GM12864 (cell line): ENCODE measurements at regions not wholly inside any gene's neighbourhood (a gene's known extent, or its start where the extent isn't known, plus 50 kb on each side); places are given as distances from the start of the nearest gene placed in this dataset.

ENCODE experiments used
- DNase-seq: peaks from one replicate; pipeline ENCODE4 v3.0.0-alpha.2; 2011; ENCODE audit warnings: low read depth
- H3K4me3 ChIP-seq: 2 replicates; pipeline ENCODE4 v1.5.1; 2011; ENCODE audit warnings: mild to moderate bottlenecking, low read depth, low read length, control low read depth
- TF ChIP-seq, protein P1 (sequence below): IDR thresholded peaks from 2 replicates; pipeline ENCODE4 v1.5.1; 2011; ENCODE audit warnings: low read depth, mild to moderate bottlenecking, moderate library complexity, low read length, control low read depth, inconsistent platforms; ENCODE audit errors: missing control alignments

DNA sequence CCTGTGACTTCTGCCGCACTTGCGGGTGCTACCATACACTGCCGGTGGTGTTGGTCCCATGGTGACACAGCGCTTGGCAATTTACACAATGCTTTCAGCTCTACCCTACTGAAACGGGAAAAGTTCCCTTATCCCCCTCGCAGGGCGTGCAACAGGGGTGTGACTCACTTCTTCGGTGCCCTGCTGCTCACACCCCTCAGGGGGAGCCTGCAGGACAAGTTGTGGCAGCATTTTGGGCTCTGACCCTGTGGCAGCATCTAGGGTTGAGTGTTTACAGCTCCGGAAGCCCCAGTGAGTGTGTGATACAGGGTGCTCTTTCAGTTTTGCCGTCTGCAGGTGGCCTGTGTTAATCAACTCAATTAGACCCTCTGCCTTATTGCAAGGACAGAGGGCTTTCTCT, 324.7 kb upstream of the RGMA start:
- TF ChIP-seq, protein P1, sequence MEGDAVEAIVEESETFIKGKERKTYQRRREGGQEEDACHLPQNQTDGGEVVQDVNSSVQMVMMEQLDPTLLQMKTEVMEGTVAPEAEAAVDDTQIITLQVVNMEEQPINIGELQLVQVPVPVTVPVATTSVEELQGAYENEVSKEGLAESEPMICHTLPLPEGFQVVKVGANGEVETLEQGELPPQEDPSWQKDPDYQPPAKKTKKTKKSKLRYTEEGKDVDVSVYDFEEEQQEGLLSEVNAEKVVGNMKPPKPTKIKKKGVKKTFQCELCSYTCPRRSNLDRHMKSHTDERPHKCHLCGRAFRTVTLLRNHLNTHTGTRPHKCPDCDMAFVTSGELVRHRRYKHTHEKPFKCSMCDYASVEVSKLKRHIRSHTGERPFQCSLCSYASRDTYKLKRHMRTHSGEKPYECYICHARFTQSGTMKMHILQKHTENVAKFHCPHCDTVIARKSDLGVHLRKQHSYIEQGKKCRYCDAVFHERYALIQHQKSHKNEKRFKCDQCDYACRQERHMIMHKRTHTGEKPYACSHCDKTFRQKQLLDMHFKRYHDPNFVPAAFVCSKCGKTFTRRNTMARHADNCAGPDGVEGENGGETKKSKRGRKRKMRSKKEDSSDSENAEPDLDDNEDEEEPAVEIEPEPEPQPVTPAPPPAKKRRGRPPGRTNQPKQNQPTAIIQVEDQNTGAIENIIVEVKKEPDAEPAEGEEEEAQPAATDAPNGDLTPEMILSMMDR, result no peak
- no peak overlapping the region for H3K4me3 ChIP-seq
- no peak for DNase-seq

DNA sequence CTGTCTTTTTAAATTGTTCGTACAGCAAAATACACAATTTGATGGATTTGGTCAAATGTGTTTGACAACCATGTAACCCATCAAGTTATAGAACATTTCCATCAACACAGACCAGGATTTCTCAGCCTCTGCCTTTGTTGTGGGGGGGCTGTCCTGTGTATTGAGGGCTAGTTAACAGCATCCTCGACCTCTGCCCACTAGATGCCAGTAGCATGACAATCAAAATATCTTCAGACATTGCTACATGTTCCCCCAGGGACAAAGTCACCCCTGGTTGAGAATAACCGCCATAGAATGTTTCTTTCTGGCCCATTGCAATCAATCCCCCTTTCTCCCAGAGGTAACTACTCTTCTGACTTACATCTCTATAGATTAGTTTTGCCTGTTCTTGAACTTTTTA, 310.1 kb upstream of the RGMA start:
- DNase-seq, result no peak
- TF ChIP-seq, protein P1, result no peak
- H3K4me3 ChIP-seq, result no peak overlapping the region

DNA sequence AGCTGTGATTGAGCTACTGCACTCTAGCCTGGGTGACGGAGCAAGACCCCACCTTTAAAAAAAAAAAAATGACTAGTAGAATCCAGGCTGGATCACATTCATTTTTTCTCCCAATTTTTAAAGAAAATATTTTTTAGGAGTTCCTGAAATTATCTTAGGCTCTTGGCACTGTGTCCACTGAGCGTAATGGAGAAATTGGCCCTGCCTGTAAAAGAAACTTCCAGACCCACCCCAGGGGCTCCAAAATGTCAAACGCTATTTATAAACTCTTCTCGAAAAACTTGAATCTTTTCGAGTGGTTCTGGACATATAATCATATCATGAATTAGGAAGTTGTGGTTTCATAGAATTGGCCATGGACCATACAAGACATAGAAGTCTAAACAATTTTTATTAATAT, 300.2 kb upstream of the RGMA start:
- H3K4me3 ChIP-seq, result no peak overlapping the region
- no peak for DNase-seq
- TF ChIP-seq, protein P1, result no peak

DNA sequence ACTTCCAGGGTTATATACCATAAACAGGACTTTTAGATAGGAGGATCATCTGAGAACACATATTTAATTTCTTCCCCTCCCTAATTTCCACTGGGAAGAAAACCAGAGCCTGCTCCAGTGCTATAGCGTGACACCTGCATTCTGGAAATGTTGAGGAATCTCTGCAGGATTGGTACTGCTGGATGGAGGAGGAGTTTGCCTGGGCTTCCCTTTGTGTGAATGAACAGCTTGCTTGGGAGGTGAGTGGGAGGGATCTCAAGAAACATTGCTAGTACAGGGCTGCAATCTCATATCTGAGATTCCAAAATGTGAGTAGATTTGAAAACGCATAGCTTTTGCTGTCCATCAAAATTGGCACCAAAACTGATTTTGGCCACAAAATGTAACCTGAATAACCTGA, 295.9 kb upstream of the RGMA start:
- DNase-seq, result no peak
- TF ChIP-seq, protein P1, result no peak
- H3K4me3 ChIP-seq, result no peak overlapping the region

DNA sequence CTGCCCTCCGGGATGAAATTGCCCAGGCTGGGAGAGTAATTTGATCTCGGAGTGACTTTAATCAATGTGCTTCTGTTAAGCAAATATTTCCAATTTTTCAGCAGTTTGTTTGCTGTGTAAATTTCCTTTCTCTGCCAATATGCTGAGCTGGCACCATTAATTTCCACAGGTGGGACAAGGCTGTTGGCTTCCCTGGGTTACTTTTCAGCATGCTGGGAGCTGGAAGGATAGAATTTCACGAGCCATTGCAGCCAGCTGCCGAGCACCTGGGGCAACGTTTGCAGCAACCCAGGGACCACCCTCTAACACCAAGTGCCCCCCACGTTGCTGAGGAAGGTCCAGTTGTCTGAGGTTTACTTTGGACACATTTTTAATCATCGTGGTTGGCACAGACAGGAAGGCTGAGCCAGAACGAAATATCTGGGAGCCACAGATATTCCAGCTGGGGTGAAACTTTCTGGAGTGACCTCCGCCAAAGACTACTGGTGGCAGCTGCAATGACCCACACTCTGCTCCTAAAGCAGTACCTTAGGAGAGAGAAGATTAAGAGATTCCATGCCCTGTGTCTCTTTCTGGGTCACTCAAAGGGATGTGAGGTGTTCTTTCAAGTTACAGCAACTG, 293.3 kb upstream of the RGMA start:
- no peak overlapping the region for H3K4me3 ChIP-seq
- DNase-seq, result no peak
- TF ChIP-seq, protein P1, result no peak

DNA sequence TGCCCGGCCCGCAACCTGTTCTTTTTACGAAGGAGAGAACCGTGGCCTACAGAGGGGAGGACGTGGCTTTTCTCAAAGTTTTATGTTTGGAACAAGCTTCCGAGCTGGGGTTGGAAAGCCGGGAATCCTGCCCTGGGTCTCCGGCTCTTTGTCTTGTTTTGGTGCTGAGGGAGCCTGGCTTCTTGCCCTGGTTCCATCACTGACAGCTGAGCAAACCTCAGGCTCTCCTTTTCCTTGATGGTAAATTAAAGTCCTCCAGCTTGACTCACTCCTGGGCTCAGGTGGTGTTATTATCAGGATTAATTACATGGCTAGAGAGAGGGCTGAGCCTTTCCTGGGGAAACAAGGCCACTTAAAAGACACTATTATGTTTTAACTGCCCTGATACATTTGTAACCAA, 289.5 kb upstream of the RGMA start:
- no peak overlapping the region for H3K4me3 ChIP-seq
- TF ChIP-seq, protein P1, result no peak
- no peak for DNase-seq

DNA sequence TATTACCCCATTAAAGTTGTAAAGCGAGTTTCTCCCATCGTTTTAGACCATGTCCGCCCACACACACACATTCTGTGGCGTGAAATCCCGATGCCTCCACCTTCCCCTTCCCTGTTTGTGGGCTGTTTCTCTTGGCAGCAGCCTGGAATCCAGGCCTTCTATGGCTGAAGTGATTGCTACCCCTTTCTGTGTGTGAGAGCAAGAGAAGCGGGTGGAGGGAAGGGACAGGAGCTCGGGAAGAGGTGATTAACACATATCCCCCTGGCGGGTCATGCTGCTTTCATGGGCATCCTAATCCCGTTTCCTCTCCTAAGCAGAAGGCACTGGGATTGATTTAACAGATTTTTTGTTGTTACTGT, 283.8 kb upstream of the RGMA start:
- no peak for DNase-seq
- no peak overlapping the region for H3K4me3 ChIP-seq
- TF ChIP-seq, protein P1, result no peak
